ENCODE measurements at regions not wholly inside any gene's neighbourhood (a gene's known extent, or its start where the extent isn't known, plus 50 kb on each side); places are given as distances from the start of the nearest gene placed in this dataset.

DNA sequence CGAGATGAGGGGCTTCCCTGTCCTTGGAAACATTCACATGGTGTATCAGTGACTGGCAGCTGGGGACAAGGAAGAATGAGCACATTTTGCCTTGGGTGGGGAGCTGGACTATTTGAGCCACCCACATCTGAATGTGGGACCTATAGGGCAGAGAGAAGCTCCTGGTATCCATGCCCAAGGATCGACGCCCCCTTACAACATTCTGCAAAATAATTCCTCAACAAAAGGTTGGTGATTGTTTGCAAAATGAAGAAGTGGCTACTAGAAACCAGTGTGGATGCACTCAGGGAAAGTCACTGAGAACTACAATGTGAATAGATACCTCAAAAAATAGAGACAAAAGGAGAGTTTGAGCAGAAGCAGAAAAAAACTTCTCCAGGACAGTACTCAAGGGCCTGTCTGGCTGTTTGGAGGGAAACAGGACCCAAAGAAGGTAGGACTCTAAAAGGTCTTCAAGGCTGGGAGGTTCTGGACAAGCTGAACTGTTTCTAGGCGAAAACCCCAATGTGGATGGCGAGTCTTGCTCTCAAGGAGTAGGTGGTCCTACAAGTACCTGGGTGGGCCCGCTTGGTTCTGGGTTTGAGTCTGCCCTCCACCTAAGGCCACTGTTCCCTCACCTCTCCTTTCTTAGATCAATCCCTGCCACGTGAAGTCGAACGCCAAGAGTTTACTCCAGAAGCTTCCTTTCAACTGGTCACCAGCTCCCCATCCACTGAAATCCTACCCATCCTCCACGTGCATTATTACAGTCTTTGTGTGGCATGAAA is 125.0 kb upstream of the ZNF746 start:
- H2AFZ ChIP-seq = no peak overlapping the region
- intact Hi-C loops (cut with micrococcal nuclease; ENCODE audit: unreplicated experiment) = loop anchor here (5.0 to 10.0 kb wide), 4 partner anchors 92 to 638 kb away; partner anchors contain the start of genes ATP6V0E2 and ZNF746
- H3K36me3 ChIP-seq (ENCODE audit: low read depth) = peaks cover 22% of the 10 kb centered on the region
- ChIA-PET POLR2A (ENCODE audit: unreplicated experiment) (no interaction called here), CTCF (interaction anchor here (0.5 kb wide), 1 partner anchor 40 kb away, joined by 3 read pairs; no protein-coding TSS in a partner anchor)
- no TSS peak for BruUV-seq (replicated peaks)
- TF ChIP-seq, protein P1, sequence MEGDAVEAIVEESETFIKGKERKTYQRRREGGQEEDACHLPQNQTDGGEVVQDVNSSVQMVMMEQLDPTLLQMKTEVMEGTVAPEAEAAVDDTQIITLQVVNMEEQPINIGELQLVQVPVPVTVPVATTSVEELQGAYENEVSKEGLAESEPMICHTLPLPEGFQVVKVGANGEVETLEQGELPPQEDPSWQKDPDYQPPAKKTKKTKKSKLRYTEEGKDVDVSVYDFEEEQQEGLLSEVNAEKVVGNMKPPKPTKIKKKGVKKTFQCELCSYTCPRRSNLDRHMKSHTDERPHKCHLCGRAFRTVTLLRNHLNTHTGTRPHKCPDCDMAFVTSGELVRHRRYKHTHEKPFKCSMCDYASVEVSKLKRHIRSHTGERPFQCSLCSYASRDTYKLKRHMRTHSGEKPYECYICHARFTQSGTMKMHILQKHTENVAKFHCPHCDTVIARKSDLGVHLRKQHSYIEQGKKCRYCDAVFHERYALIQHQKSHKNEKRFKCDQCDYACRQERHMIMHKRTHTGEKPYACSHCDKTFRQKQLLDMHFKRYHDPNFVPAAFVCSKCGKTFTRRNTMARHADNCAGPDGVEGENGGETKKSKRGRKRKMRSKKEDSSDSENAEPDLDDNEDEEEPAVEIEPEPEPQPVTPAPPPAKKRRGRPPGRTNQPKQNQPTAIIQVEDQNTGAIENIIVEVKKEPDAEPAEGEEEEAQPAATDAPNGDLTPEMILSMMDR (conservative IDR thresholded peaks at IDR 0.05) = no peak
- TF ChIP-seq EZH2 (IDR thresholded peaks at IDR 0.05; ENCODE audit: low read depth) = no peak
- peaks cover 3% of the 10 kb centered on the region; the same call in 1 of the 2 replicates for H3F3A ChIP-seq (ENCODE audit: insufficient read depth, low read depth)
- H3K9me2 ChIP-seq (ENCODE audit: insufficient read depth) = no peaks in the 10 kb centered on the region
- H3K79me2 ChIP-seq (ENCODE audit: low read depth) = peaks cover 28% of the 10 kb centered on the region
- H3K4me1 ChIP-seq (replicated peaks; ENCODE audit: insufficient read depth) = peaks cover 21% of the 10 kb centered on the region
- H4K20me1 ChIP-seq (ENCODE audit: insufficient read depth) = peaks cover 29% of the 10 kb centered on the region
- DNase-seq = no peak
- H3K27ac ChIP-seq = no peak overlapping the region
- no peaks in the 10 kb centered on the region for H3K9me3 ChIP-seq (ENCODE audit: insufficient read depth, low read depth)
- no peaks in the 10 kb centered on the region for H3K27me3 ChIP-seq (ENCODE audit: insufficient read depth, low read depth)
- peak overlapping the region; percentile 89 for H3K4me3 ChIP-seq
- peak overlapping the region; percentile 94 for H3K4me2 ChIP-seq

DNA sequence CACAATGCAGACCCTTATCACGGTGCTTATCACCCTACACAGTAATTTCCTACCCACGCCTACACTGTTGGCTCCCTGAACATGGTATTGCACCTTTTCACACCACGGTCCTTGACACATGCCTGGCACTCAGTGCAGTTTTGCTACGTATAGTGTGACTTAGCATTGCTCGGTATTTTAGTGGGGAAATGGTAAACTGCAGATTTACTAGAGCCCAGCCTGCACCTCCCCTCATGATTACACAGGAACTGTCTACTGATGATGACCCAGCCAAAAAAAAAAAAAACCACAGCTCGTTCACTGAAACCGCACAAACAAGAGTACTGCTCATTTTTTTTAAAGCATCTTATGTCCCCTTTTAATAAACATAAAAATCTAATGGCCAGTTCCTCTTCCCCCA is 124.2 kb upstream of the ZNF746 start:
- intact Hi-C loops (cut with micrococcal nuclease; ENCODE audit: unreplicated experiment) = loop anchor here (5.0 to 10.0 kb wide), 4 partner anchors 93 to 637 kb away; partner anchors contain the start of genes ATP6V0E2 and ZNF746
- H3K27me3 ChIP-seq (ENCODE audit: insufficient read depth, low read depth) = no peaks in the 10 kb centered on the region
- no peak overlapping the region for H3K4me2 ChIP-seq
- H3K9me2 ChIP-seq (ENCODE audit: insufficient read depth) = no peaks in the 10 kb centered on the region
- peaks cover 3% of the 10 kb centered on the region; the same call in 1 of the 2 replicates for H3F3A ChIP-seq (ENCODE audit: insufficient read depth, low read depth)
- peaks cover 29% of the 10 kb centered on the region for H4K20me1 ChIP-seq (ENCODE audit: insufficient read depth)
- ChIA-PET POLR2A (ENCODE audit: unreplicated experiment) (no interaction called here), CTCF (interaction anchor here (0.5 kb wide), 1 partner anchor 40 kb away, joined by 3 read pairs; no protein-coding TSS in a partner anchor)
- H2AFZ ChIP-seq = no peak overlapping the region
- H3K36me3 ChIP-seq (ENCODE audit: low read depth) = peaks cover 22% of the 10 kb centered on the region
- H3K79me2 ChIP-seq (ENCODE audit: low read depth) = peaks cover 28% of the 10 kb centered on the region
- H3K27ac ChIP-seq = no peak overlapping the region
- peaks cover 21% of the 10 kb centered on the region for H3K4me1 ChIP-seq (replicated peaks; ENCODE audit: insufficient read depth)
- H3K9me3 ChIP-seq (ENCODE audit: insufficient read depth, low read depth) = no peaks in the 10 kb centered on the region
- no TSS peak for BruUV-seq (replicated peaks)
- no peak for TF ChIP-seq EZH2 (IDR thresholded peaks at IDR 0.05; ENCODE audit: low read depth)
- TF ChIP-seq, protein P1 (conservative IDR thresholded peaks at IDR 0.05) = no peak
- DNase-seq = no peak
- no peak overlapping the region for H3K4me3 ChIP-seq

DNA sequence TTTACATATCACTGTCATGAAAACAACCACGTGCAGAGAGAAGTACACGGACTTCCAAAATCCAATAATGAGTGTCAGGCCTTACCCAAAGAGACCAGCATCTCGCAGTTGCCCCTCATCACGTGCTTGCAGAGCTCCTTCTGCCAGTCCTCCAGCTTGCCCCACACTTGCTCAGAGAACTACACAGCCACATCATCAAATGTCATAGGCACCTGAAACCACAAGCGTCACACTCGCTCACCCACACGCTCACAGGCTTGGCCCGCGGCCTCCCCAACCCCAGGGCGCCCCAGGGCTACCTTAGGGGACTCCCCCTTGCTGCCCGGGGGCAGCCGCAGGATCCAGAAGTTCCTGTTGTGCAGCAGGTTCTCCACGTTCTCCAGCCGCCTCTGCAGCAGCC is 123.4 kb upstream of the ZNF746 start:
- no peak overlapping the region for H3K4me2 ChIP-seq
- no peak overlapping the region for H3K4me3 ChIP-seq
- no peak for DNase-seq
- no peaks in the 10 kb centered on the region for H3K9me3 ChIP-seq (ENCODE audit: insufficient read depth, low read depth)
- intact Hi-C loops (cut with micrococcal nuclease; ENCODE audit: unreplicated experiment) = loop anchor here (5.0 to 10.0 kb wide), 4 partner anchors 94 to 636 kb away; partner anchors contain the start of genes ATP6V0E2 and ZNF746
- no peak overlapping the region for H2AFZ ChIP-seq
- POLR2A ChIA-PET (ENCODE audit: unreplicated experiment) = no interaction called here
- BruUV-seq (replicated peaks) = no TSS peak
- CTCF ChIA-PET = interaction anchor here (0.6 kb wide), 1 partner anchor 156 kb away, joined by 3 read pairs; no protein-coding TSS in a partner anchor
- H3K27me3 ChIP-seq (ENCODE audit: insufficient read depth, low read depth) = no peaks in the 10 kb centered on the region
- no peaks in the 10 kb centered on the region for H3K9me2 ChIP-seq (ENCODE audit: insufficient read depth)
- peaks cover 15% of the 10 kb centered on the region for H3K4me1 ChIP-seq (replicated peaks; ENCODE audit: insufficient read depth)
- peaks cover 22% of the 10 kb centered on the region for H3K36me3 ChIP-seq (ENCODE audit: low read depth)
- peaks cover 30% of the 10 kb centered on the region for H4K20me1 ChIP-seq (ENCODE audit: insufficient read depth)
- peaks cover 3% of the 10 kb centered on the region; the same call in 1 of the 2 replicates for H3F3A ChIP-seq (ENCODE audit: insufficient read depth, low read depth)
- no peak overlapping the region for H3K27ac ChIP-seq
- peaks cover 28% of the 10 kb centered on the region for H3K79me2 ChIP-seq (ENCODE audit: low read depth)
- no peak for TF ChIP-seq EZH2 (IDR thresholded peaks at IDR 0.05; ENCODE audit: low read depth)
- TF ChIP-seq, protein P1 (conservative IDR thresholded peaks at IDR 0.05) = no peak
